Stimulated activated CD8-positive, alpha-beta memory T cell treated with anti-CD3 and anti-CD28 coated beads, Interleukin-2, amount 100 ng/mL, for 48 hours (primary cell): ENCODE measurements at regions not wholly inside any gene's neighbourhood (a gene's known extent, or its start where the extent isn't known, plus 50 kb on each side); places are given as distances from the start of the nearest gene placed in this dataset.
A peak's percentile ranks its signal among the peaks of the same experiment; 100 is the strongest.
"Not testable (repeated sequence)": the region's sequence is repeated elsewhere in the genome, so short reads cannot be mapped to it uniquely, and the experiment has no call there.

Experiments
- DNase-seq, 2 donors: peaks; one replicate each; pipeline ENCODE4 v3.0.0-alpha.2; 2020; ENCODE audit warnings: low read depth in 2 of 2

DNA sequence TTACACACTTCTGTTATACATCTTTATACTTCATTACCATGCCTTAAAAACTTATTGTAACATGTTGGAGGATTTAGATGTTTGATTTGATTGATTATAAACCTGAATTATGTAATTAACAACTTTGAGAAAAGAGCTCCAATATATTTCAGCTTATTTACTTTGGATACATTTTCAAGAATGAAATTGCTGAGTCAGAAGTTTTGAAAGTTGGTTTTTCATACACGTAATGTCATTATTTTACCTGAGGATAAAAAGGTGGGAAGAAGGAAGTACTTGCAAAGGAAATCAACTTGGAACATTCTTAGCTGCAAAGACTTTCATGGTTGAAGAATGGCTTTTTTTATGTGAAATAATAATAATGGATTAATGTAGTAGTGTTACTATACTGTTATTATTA, 677.2 kb downstream of the FAM181B start:
- no peak for DNase-seq

DNA sequence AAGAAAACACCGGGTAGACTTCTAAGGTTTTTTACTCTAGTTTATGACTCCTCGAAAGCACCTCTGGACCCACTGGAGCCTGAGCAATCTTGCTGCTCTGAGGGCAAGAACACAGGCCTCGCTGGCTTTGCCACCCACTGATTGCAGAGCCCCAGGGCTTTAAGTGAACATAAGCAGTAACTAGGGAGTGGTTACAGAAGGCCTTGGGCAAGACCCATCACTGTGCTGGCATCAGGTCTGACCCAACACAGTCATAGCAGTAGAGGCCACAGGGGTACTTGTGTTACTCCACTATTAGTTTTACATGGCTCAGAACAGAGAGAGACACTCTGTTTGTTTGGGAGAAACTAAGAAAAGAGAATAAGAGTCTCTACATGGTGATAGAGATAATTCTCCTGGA, 684.5 kb downstream of the FAM181B start:
- DNase-seq = no peak

DNA sequence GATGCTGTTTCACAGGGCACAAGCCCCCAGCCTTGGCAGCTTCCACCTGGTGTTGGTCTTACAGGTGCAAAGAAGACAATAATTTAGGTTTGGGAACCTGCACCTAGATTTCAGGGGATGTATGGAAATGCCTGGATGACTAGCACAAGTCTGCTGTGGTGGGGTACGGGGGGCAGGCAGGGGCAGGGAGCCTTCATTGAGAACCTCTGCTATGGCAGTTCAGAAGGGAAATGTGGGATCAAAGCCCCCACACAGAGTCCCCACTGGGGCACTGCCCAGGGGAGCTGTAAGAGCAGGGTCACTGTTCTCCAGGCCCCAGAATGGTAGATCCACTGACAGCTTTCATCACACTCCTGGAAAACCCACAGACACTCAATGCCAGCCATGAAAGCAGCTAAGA, 686.5 kb downstream of the FAM181B start:
- DNase-seq = no peak

DNA sequence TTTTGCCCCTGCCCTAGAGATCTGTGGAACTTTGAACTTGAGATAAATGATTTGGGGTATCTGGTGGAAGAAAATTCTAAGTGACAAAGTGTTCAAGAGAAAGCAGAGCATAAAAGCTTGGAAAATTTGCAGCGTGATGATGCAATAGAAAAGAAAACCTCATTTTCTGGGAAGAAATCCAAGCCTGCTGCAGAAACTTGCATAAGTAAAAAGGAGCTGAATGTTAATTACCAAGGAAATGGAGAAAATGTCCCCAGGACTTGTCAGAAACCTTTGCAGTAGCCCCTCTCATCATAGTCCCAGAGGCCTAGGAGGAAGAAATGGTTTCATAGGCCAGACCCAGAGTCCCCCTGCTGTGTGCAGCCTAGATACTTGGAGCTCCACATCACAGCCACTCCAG, 686.9 kb downstream of the FAM181B start:
- DNase-seq = no peak

DNA sequence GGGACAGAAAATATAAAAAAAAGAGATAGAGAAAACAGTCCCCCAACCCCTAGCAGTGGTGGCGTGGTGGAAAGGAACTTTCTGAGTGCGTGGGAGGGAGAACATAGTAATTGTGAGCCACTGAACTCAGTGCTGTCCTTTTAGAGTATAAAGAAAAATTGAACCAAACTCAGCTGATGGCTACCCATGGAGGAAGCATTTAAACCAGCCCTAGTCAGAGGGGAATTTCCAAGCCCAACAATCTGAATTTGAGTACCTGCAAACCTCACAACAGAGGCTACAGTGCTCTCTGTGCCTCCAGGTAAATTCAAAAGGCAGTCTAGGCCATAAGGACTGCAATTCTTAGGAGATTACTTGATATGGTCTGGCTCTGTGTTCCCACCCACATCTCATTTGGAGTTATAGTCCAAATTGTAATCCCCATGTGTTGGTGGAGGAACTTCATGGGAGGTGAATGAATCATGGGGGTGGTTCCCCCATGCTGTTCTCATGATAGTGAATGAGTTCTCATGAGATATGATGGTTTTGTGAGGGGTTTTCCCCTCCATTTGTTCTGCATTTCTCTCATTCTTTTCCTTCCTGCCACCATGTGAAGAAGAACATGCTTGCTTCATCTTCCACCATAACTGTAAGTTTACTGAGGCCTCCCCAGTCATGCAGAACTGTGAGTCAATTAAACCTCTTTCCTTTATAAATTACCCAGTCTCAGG, 687.8 kb downstream of the FAM181B start:
- DNase-seq = no peak

DNA sequence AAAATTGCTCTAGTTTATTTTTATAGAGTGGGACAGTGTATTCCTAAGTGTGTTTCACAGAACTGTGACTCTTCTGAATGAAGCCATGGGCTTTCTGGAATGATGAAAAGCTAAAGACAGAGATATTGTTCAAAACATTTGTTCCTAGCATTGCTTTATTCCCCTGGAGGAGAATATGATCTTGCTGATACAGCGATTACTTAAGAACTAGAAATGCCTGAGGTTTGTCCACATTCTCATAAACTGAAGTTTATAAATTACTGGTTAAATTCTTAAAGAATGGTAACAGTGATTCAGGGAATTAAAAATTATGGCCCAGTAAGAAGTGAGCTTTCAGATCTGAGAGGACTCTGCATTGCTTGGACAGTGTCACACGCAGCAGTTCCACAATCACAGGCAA, 690.3 kb downstream of the FAM181B start:
- no peak for DNase-seq

DNA sequence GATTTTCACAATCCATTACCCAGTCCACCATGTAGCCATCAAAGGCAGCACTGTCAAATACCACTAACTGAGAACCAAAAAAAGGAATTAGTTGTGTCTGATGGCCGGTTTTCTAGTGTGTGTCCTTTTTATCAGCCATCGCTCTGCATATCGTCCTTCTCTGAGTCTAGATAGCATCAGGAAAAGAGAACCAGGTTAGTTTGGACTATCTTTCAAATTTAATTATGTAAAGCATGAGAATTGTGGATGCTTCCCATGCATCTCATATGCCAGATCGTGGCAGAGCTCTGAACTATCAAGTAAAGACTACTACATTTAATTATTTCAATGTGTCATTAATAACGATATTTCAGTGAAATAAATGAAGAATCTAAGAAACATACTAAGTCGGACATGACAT, 691.9 kb downstream of the FAM181B start:
- DNase-seq = no peak

DNA sequence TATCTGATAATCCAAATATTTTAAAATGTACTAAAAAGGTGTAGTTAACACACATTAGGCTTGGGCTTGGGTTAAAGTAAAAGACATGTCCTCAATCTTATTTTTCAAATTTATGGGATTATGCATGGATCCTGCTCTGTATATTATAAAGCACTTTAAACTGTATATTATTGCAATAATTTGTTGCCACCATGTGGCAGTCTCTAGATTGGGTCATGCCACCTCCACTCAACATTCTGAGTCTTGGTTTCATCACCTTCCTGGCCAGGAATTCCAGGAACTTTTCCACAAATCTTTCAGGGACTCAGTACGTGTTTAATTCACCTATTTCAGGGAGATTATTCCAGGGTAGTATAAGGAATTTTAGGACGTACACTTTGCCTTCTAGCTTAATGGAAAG, 695.5 kb downstream of the FAM181B start:
- no peak for DNase-seq

DNA sequence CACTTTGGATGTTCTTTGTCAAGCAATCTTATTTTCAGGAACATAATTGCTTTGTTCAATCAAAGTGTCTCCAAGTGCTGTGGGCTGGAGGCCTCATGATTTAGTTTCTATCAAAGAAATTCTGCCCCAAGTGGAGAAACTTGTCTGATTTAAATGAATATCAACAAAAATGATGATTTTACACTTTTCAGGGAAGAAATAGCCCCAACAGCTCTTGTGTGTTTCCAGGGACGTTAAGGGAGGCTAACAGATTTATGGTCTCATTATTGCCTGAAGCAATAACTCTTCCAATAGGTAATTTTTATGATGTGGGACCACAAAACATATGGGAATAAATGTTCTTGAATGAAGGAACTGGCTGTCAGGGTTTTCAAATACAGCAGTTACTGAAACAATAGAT, 699.1 kb downstream of the FAM181B start:
- no peak for DNase-seq

DNA sequence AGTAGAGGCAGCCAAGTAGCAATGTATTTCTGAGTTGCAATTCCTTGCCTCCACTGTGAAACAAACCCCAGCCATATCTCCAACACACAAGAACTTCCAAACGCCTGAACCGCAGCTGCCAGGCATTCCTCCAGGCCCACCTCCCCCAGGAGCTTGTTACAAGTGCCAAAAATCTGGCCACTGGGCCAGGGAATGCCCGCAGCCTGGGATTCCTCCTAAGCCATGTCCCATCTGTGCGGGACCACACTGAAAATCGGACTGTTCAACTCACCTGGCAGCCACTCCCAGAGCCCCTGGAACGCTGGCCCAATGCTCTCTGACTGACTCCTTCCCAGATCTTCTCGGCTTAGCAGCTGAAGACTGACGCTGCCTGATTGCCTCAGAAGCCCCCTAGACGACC, 706.3 kb downstream of the FAM181B start:
- DNase-seq = not testable (repeated sequence)

DNA sequence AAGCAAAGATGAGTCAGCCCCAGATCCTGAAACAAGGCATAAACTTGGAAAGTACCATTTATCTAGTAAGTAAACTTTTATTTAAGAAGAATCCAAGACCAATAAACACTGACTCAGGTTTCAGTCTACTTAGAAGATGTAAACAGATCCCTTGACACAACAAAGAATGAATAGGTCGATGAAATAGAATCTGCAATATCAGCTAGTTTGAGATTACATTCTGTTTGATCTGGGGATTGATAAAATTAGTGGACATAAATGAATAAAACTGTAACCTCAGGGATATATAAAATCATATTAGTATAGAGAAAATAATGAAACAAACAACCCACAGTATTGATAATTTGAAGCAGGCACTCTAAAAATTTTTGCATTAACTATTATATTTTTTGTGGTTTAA, 708.9 kb downstream of the FAM181B start:
- DNase-seq = no peak

DNA sequence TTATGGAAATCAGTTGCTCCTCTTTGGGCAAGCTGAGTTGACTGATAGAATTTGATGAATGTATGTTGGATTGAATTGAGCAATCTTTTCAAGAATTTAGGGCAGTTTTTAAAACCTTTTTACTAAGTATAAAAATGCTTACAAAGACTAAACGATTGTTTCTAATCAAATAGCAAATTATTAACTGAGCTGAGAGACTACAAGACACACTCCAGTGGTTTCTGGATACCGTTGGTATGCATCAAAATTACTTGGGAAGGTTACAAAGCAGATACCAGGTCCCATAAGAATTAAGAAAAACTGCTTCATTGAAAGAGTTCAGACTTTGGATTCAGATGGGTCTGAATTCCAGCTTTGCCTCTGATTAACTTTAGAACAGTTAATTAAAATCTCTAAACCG, 721.4 kb downstream of the FAM181B start:
- no peak for DNase-seq

DNA sequence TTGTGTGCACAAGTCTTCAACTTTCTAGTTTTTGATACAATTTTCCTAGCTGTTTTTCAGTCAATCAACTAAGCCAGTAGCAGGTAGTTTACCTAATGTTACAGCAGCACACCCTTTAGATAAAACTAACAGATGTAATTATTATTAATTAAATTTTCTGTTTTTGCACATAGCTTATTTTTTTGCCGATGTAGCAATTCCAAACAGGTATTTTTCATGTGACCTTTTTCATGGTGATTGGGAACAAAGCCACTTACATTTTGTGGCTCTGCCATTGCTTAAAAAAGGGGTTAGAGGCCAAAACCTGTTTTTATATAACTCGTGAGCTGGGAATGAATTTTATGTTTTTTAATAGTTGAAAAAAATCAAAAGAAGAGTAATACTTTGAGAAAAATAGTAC, 724.5 kb downstream of the FAM181B start:
- DNase-seq = no peak

DNA sequence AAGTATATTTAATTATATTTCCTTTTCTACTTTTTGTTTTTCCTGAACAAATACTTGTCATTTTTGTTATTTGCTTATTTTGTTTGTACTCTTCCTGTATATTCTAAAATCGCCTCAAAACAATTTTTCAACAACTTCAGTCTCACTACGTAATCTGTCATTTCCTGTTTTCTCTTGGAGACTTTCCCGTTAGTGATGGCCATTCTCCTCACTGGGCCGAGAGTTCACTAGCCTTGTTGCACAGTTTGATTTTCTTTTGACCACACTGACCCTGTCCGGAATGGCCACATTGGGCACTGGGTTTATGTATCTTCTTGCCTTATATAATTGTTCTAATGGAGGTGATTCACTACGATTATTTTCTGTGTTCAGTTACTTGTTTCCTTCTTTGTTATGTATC, 726.1 kb downstream of the FAM181B start:
- DNase-seq = no peak

DNA sequence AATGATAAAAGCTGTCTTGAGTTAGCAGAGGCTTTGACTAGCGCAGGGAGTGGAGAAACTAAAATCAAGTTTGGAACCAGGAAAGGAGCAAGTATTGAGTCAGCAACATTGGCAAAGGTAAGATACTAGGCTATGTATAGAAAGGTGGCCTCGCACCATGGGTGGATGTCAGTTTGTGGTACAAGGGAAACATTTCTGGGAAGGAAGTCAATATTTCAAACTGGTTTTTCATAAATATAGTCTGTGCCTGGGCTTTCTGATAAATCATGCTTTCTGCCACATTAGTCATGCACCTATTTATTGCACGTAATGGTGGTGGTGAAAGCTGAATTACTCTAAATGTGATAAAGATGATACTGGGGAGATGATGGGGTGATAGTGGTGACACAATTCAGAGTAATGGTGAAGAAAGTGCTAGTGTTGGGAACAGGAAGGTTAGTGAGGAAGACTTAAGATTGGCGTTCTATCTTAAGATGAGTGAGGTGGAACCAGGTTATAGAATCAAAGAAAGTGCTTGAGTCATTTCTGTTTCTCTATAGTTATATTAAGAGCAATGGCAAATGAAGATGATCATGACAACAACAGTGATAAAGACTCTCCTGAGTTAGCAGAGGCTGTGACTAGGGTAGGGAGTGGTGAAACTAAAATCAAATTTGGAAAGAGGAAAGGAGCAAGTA, 729.0 kb downstream of the FAM181B start:
- DNase-seq = no peak

DNA sequence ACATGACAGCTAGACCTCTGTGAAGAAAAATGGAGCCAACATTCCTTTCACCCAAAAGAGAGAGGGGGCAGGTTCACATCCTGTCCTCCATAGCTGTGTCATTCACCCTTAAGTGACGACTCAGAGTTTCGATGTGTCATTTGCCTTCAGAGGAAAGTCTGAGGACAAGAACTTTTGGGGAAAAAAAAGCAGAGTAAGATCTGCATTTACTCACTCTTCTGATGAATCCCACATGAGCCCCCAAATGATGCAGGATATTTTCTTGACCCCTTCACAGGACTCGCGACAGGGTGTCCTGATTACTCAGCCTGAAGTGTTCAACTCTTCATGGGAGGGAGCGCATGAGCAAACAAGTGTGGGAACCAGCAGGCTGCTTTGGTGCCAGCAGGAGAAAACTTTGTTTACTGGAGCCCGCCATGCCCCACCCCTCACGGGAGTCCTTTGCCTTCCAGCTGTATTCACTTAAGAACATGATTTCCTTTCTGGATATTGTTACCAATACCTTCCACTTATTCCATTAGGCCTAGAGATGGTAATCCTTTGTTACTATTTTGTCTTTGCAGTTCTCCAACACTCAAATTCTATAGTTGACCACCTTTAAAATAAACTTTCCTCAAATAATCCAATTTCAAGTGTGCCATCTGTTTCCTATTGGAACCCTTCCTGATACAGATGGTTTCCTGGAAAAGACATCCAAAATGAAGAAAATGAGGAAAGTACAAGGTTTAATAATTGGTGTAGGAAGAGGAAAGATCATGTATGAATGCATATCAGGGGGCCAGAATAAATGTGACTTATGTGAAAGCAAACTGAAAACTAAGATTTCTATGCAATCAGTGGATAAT, 729.8 kb downstream of the FAM181B start:
- peak in 1 of 2 donors; percentile 9 for DNase-seq

DNA sequence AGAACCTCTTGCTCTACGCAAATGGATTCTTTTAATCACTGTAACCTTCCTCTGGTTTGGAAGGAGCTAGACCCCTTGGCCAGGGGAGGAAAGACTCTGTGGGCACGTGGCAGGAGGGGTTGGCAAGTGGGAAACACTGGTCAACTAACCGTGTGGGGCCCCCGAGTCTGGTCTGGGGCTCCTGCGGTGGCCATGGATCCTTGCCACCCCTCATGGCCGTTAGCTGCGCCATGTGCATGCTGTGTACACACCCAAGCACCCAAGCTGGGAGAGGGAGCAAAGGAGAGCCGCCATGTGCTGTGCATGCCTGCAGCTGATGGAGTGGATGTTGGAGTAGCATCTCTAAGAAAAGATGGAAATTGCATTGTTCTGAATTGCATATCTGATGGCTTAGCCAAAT, 730.6 kb downstream of the FAM181B start:
- no peak for DNase-seq

DNA sequence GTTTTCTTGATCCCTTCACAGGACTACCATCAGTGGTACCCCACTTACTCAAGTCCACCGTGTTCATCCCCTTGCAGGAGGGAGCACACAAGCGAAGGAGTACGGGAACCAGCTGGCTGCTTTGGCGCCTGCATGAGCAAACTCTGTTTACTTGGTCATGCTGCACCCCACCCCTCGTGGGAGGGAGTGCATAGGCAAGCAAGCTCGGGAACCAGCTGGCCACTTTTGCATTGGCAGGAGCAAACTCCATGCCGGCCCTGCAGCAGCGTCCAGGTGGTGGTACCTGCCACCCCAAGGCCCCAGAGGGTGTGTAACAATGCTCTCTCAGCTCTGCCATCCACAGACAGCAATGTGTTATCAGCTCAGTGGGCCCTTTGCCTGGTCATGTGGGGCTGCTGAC, 737.8 kb downstream of the FAM181B start:
- no peak for DNase-seq

DNA sequence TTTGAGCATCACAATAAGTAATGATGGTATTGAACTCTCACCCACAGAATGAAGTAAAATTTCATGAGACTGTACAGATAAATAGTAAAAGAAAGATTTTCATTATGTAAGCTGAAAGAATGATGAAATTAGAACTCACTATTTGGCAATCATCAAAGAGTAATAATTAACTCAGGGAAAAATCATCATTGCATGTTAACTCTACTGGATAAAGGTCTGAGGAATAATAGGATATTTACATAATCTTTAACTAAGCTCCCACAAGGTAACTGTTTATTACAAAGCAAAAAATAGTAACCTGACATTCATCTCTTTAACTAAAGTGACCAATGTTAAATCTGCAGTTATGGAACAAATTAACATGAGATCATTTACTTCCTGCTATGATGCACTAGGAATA, 739.9 kb downstream of the FAM181B start:
- DNase-seq = no peak

DNA sequence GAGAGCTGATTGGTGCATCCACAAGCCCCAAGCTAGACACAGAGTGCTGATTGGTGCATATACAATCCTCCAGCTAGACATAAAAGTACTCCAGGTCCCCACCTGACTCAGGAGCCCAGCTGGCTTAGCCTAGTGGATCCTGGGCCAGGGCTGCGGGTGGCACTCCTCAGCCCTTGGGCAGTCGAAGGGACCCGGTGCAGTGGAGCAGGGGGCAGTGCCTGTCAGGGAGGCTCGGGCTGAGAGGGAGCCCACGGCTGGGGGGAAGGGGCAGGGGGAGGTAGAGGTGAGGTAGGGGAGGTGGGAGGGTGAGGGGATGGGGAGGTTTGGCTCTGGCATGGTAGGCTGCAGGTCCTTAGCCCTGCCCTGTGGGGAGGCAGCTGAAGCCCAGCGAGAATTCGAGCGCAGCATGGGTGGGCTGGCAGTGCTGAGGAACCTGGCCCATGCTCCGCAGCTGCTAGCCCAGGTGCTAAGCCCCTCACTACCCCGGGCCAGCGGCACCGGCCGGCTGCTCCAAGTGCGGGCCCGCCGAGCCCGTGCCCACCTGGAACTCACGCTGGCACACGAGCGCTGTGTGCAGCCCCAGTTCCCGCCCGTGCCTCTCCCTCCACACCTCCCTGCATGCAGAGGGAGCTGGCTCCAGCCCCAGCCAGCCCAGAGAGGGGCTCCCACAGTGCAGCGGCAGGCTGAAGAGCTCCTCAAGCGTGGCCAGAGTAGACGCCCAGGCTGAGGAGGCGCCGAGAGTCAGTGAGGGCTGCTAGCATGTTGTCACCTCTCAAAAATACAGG, 742.8 kb downstream of the FAM181B start:
- no peak for DNase-seq

DNA sequence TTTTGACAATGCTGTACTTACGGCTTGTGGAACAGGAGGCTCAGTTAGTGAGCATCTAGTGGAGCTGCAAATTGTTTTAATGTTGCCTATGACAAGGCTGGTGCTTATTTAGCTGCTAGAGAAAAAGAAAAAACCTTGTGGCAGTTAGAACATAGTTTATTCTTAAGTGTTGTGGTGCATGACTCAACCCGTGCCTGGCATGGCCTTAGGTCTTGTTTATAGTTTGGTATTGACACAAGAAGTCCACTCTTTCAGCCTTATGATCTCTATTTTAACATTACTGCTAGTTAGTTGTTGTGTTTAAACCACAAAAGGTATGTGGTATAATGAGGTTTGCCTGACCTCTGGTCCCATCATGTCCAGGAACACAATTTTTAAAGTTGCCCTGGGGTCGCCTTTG, 744.6 kb downstream of the FAM181B start:
- DNase-seq = no peak

DNA sequence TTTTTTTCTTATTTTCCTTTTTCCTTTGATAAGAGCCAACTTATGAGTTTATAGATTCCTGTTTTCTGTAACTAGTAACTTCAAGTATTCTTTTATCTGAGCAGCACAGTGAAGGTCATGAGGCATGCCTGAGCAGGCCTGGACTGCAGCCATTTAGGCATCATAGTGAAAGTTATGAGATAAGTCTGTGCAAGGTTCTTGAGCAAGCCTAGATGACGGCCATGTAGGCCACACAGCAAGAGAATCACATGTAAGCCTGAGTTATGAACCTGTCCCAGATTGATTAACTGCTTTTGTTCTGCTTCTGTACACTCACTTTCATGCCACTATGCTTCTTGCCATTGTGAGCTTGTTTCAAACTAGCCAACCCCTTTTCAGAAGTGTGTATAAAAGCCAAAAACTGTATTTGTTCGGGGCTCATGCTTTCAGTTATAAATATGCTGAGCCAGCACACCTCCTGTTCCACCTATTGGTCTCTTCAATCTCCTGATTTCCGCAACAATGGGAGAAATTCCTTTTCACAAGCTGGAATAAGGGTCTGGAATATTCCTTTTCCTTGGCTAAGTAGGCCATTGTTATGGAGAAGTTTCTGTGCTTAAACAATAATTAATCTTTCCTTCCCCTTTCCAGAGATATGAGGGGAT, 745.7 kb downstream of the FAM181B start:
- DNase-seq = no peak
